Neuron (in vitro differentiated cells): ENCODE measurements at regions not wholly inside any gene's neighbourhood (a gene's known extent, or its start where the extent isn't known, plus 50 kb on each side); places are given as distances from the start of the nearest gene placed in this dataset.

Experiments used
- H2AFZ ChIP-seq: one replicate; pipeline ENCODE4 v1.6.1; 2013; ENCODE audit warnings: low read depth, mild to moderate bottlenecking, inconsistent platforms, low read length, moderate library complexity
- H3K27me3 ChIP-seq: one replicate; pipeline ENCODE4 v1.6.1; 2013; ENCODE audit warnings: low read length; ENCODE audit not compliant: insufficient read depth
- H3K36me3 ChIP-seq: one replicate; pipeline ENCODE4 v1.6.1; 2013; ENCODE audit warnings: low read length; ENCODE audit not compliant: insufficient read depth
- H3K4me1 ChIP-seq: one replicate; pipeline ENCODE4 v1.6.1; 2013; ENCODE audit warnings: low read length; ENCODE audit not compliant: insufficient read depth
- H3K4me3 ChIP-seq: 2 replicates; pipeline ENCODE4 v1.5.1; 2013; ENCODE audit warnings: mild to moderate bottlenecking, low read length, moderate library complexity
- H3K9me3 ChIP-seq: one replicate; pipeline ENCODE4 v1.6.1; 2013; ENCODE audit warnings: low read length

DNA sequence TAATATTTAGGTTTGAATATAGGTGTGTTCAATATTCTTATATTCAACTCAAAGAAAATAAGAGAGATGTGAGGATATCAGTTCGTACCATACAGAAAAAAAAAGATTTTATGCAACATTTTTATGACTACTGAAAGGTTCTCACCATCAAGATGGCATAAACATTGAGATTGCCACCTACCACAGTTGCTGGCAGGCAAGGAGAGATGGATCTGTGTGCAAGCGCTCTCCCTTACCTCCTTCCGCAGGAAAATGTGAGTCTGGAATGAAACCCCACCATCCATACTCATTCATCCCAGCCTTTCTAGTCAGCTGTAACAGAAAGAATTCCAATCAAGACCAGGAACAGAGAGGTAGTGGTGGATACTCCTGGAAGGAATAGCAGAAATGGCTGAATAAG, 376.9 kb downstream of the PPP3CA start:
- Histone ChIP-seq H3K9me3 (no peaks in the 10 kb centered on the region), H2AFZ (no peak overlapping the region), H3K4me1 (no peaks in the 10 kb centered on the region), H3K36me3 (no peaks in the 10 kb centered on the region), H3K27me3 (no peaks in the 10 kb centered on the region), H3K4me3 (no peak overlapping the region)

DNA sequence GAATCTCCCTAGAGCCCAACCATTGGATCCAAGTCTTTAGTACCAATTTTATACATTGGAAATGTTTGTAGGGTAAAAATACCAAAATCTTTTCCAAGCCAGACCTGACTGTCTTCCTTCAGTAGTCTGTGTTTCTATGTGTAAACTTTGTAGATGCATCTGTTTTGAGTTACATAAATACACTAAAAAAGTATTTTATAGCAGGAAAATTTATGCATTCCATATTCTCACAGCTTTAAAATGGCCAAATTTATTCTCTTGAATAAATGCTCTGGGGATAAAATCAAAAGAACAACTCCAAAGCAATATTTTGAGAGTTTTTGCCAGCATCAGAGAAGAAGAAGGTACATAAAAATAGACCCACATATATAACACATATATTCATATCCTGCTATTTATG, 377.4 kb downstream of the PPP3CA start:
- H3K36me3 ChIP-seq: no peaks in the 10 kb centered on the region
- no peak overlapping the region for H3K4me3 ChIP-seq
- H3K4me1 ChIP-seq: no peaks in the 10 kb centered on the region
- no peaks in the 10 kb centered on the region for H3K9me3 ChIP-seq
- no peak overlapping the region for H2AFZ ChIP-seq
- no peaks in the 10 kb centered on the region for H3K27me3 ChIP-seq

DNA sequence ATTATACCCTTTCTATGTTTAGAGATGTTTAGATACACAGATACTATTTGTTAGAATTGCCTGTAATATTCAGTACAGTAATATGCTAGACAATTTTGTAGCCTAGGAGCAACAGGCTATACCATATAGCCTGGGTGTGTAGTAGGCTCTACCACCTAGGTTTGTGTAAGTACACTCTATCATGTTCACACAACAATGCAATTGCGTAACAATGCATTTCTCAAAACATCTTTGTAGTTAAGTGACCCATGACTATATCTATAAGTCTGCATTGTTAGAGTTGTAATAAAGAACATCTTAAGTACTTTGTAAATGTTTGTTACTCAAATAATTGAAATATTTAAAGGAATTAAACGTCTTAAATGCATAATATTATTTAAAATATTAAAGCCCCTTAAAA, 379.3 kb downstream of the PPP3CA start:
- H2AFZ ChIP-seq: no peak overlapping the region
- no peaks in the 10 kb centered on the region for H3K36me3 ChIP-seq
- H3K9me3 ChIP-seq: no peaks in the 10 kb centered on the region
- H3K27me3 ChIP-seq: no peaks in the 10 kb centered on the region
- no peak overlapping the region for H3K4me3 ChIP-seq
- no peaks in the 10 kb centered on the region for H3K4me1 ChIP-seq

GRCh38 chr4:100963627-100964026, 383.7 kb downstream of the PPP3CA start:
- Histone ChIP-seq H3K36me3 (no peaks in the 10 kb centered on the region), H3K4me3 (no peak overlapping the region), H2AFZ (no peak overlapping the region), H3K9me3 (no peaks in the 10 kb centered on the region), H3K27me3 (no peaks in the 10 kb centered on the region), H3K4me1 (no peaks in the 10 kb centered on the region)

GRCh38 chr4:100962698-100963097, 384.6 kb downstream of the PPP3CA start:
- Histone ChIP-seq H3K4me3 (no peak overlapping the region), H2AFZ (no peak overlapping the region), H3K9me3 (no peaks in the 10 kb centered on the region), H3K4me1 (no peaks in the 10 kb centered on the region), H3K27me3 (no peaks in the 10 kb centered on the region), H3K36me3 (no peaks in the 10 kb centered on the region)

DNA sequence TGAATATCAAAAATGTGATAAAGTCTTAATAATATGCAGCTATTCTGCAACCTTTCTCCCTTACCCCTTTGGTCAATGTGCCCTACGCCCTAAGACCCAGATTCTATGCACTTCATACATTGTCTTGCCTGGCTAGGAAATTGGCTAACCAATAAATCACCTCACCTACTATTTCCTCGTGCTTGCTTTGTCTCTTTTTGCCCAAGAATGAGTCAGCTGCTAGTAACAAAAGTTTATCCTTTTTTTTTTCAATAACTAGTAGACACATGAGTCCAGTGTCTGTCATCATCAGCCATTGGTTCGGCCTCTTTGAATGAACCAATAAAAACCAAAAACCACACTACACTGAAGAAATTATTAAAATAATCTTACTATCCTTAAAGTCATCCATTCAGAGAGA, 387.1 kb downstream of the PPP3CA start:
- no peak overlapping the region for H3K4me3 ChIP-seq
- no peaks in the 10 kb centered on the region for H3K36me3 ChIP-seq
- no peaks in the 10 kb centered on the region for H3K4me1 ChIP-seq
- H3K9me3 ChIP-seq: no peaks in the 10 kb centered on the region
- no peaks in the 10 kb centered on the region for H3K27me3 ChIP-seq
- H2AFZ ChIP-seq: no peak overlapping the region

GRCh38 chr4:100954046-100954445, 393.3 kb downstream of the PPP3CA start:
- Histone ChIP-seq H3K36me3 (no peaks in the 10 kb centered on the region), H3K4me3 (no peak overlapping the region), H3K9me3 (no peaks in the 10 kb centered on the region), H3K4me1 (no peaks in the 10 kb centered on the region), H3K27me3 (no peaks in the 10 kb centered on the region), H2AFZ (no peak overlapping the region)

- H3K4me3 ChIP-seq: no peak overlapping the region
- no peaks in the 10 kb centered on the region for H3K36me3 ChIP-seq
- no peak overlapping the region for H2AFZ ChIP-seq
- H3K9me3 ChIP-seq: no peaks in the 10 kb centered on the region
- no peaks in the 10 kb centered on the region for H3K4me1 ChIP-seq
- H3K27me3 ChIP-seq: no peaks in the 10 kb centered on the region
Measured at GRCh38 chr4:100953616-100954015, 393.7 kb downstream of the PPP3CA start.

DNA sequence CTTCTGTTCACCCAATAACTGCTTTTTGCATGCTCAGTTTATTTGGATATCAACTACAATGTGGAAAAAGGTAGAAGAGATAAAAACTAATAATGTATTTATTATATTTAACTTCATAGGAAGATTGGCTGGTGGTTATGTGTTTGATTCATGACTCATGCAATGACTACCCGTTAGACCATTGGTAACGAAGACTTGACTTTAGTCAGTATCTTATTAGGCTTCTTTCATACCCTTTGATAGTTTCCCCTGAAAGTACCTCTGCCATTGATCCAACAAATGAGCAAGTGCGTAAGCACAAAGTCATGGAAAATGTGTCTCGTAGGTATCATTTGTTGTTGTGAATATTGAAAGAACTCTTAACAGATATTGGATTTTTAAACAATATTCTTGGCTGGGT, 394.7 kb downstream of the PPP3CA start:
- H3K27me3 ChIP-seq: no peaks in the 10 kb centered on the region
- H2AFZ ChIP-seq: no peak overlapping the region
- H3K36me3 ChIP-seq: no peaks in the 10 kb centered on the region
- no peaks in the 10 kb centered on the region for H3K9me3 ChIP-seq
- no peaks in the 10 kb centered on the region for H3K4me1 ChIP-seq
- H3K4me3 ChIP-seq: no peak overlapping the region

DNA sequence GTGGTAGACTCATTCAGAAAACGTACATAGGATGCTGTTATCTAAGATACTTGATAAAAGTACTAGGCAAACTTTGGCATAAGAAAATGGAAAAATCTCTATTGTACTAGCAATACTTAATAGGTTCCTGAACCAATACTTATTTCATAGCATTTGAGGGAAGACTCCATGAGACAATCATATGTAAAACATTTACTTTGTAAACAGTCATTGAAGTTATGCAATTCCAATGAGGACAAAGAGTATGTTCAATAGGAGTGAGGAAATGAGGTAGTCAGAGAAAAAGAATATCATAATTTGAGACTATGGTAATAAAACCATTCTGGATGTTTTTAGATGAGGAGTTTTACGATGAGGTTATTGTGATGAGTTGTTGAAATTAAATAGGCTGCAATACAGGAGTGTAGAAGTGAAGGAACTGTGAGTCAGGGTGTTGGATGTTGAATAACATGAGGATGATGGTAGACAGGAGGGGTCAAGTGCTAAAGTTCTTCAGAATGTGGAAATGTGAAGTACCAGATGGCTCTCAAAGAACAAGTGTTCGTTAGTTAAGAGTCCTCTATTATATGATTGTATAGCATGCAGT, 397.9 kb downstream of the PPP3CA start:
- Histone ChIP-seq H3K27me3 (no peaks in the 10 kb centered on the region), H3K4me1 (no peaks in the 10 kb centered on the region), H3K9me3 (no peaks in the 10 kb centered on the region), H3K4me3 (no peak overlapping the region), H3K36me3 (no peaks in the 10 kb centered on the region), H2AFZ (no peak overlapping the region)

DNA sequence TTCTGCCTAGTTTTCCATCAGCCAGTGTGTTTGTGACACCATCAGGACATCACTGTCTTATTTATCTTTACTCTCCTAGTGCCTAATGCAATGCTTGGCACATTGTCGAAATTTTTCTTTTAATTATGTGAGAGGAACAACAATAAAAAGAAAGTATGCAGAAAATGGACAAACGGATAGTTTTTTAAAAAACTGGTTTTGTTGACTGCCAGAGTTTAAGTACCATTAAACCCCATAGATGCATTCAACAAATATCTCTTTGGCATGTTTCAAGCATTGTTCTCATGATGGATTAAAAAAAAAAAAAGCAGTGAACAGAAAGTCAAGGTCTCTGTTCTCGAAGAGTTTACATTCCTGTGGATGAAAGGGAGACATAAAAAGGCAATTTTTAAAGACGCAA, 398.4 kb downstream of the PPP3CA start:
- no peaks in the 10 kb centered on the region for H3K4me1 ChIP-seq
- no peaks in the 10 kb centered on the region for H3K27me3 ChIP-seq
- no peak overlapping the region for H2AFZ ChIP-seq
- H3K9me3 ChIP-seq: no peaks in the 10 kb centered on the region
- no peaks in the 10 kb centered on the region for H3K36me3 ChIP-seq
- H3K4me3 ChIP-seq: no peak overlapping the region

- Histone ChIP-seq H3K4me3 (no peak overlapping the region), H3K4me1 (no peaks in the 10 kb centered on the region), H3K27me3 (no peaks in the 10 kb centered on the region), H3K36me3 (no peaks in the 10 kb centered on the region), H3K9me3 (no peaks in the 10 kb centered on the region), H2AFZ (no peak overlapping the region)
Measured at GRCh38 chr4:100945789-100946188, 401.5 kb downstream of the PPP3CA start.

GRCh38 chr4:100938698-100939097, 408.6 kb downstream of the PPP3CA start:
- Histone ChIP-seq H3K9me3 (no peaks in the 10 kb centered on the region), H3K4me1 (no peaks in the 10 kb centered on the region), H3K36me3 (no peaks in the 10 kb centered on the region), H2AFZ (no peak overlapping the region), H3K4me3 (no peak overlapping the region), H3K27me3 (no peaks in the 10 kb centered on the region)

DNA sequence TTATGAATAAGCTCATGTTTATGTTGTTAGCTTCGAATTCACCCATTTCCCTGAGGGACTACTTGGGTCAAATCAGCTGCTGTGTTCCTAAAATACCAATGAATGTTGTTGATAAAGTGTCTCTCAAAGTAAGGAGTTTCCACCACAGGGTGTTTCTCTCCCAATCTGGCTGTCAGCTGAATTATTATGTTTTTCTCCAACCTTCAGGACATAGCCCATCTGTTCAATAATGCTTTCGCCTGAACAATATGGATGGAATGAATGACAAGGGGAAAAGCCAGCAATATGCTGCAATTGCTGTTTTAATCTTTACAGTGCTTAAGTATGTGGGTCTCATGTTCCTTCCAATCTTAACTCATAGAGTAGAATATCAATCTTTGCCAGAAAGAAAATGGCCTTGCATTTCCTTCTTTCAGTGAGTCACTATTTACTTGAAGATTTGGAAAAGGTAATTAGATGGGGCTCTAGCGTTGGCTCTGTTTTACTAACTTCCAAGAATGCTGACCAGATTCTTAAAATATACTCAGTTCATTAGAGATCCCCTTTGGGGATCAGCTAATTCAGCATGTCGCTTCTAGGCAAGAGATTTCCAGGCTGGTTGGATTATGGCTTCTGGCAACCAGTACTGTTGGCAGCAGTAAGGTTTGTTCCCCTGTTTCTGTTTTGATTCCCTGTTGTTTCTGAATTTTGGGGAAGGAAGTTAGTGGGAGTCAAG, 410.5 kb downstream of the PPP3CA start:
- H3K36me3 ChIP-seq: no peaks in the 10 kb centered on the region
- H3K27me3 ChIP-seq: no peaks in the 10 kb centered on the region
- no peak overlapping the region for H2AFZ ChIP-seq
- H3K4me1 ChIP-seq: no peaks in the 10 kb centered on the region
- no peak overlapping the region for H3K4me3 ChIP-seq
- H3K9me3 ChIP-seq: no peaks in the 10 kb centered on the region
